Parathyroid adenoma (tissue), 2 donors: ENCODE measurements at regions not wholly inside any gene's neighbourhood (a gene's known extent, or its start where the extent isn't known, plus 50 kb on each side); places are given as distances from the start of the nearest gene placed in this dataset.

Experiments
- H2AFZ ChIP-seq: fragments of 300-600 bp; sonication (generic); one replicate; pipeline ENCODE4 v1.7.0; 2017; ENCODE audit warnings: antibody characterized with exemption, mild to moderate bottlenecking
- H3K27ac ChIP-seq: fragments of 300-600 bp; sonication (generic); one replicate; pipeline ENCODE4 v1.7.0; 2017
- H3K27me3 ChIP-seq: fragments of 300-600 bp; sonication (generic); one replicate; pipeline ENCODE4 v1.7.0; 2017; ENCODE audit warnings: low read length; ENCODE audit not compliant: control insufficient read depth, insufficient read depth
- H3K36me3 ChIP-seq: fragments of 300-600 bp; sonication (generic); one replicate; pipeline ENCODE4 v1.7.0; 2017; ENCODE audit warnings: low read length; ENCODE audit not compliant: control insufficient read depth, insufficient read depth
- H3K4me1 ChIP-seq: fragments of 300-600 bp; sonication (generic); one replicate; pipeline ENCODE4 v1.7.0; 2017; ENCODE audit warnings: control low read depth
- H3K4me2 ChIP-seq: fragments of 300-600 bp; sonication (generic); one replicate; pipeline ENCODE4 v1.7.0; 2017; ENCODE audit warnings: low read length
- H3K4me3 ChIP-seq: fragments of 300-600 bp; sonication (generic); one replicate; pipeline ENCODE4 v1.7.0; 2017; ENCODE audit warnings: low read depth, low read length
- H3K79me2 ChIP-seq: fragments of 300-600 bp; sonication (generic); one replicate; pipeline ENCODE4 v1.7.0; 2017; ENCODE audit warnings: control low read depth
- H3K9ac ChIP-seq: fragments of 300-600 bp; sonication (generic); one replicate; pipeline ENCODE4 v1.7.0; 2017; ENCODE audit warnings: mild to moderate bottlenecking
- H3K9me3 ChIP-seq: fragments of 300-600 bp; sonication (generic); one replicate; pipeline ENCODE4 v1.7.0; 2017; ENCODE audit warnings: low read length; ENCODE audit not compliant: control insufficient read depth
- TF ChIP-seq, protein P1 (sequence below): fragments of 300-600 bp; sonication (generic); IDR thresholded peaks from one replicate; pipeline ENCODE4 v1.7.0; 2017; ENCODE audit warnings: antibody characterized with exemption, mild to moderate bottlenecking
- donor health status: primary hyperparathyroidism.

DNA sequence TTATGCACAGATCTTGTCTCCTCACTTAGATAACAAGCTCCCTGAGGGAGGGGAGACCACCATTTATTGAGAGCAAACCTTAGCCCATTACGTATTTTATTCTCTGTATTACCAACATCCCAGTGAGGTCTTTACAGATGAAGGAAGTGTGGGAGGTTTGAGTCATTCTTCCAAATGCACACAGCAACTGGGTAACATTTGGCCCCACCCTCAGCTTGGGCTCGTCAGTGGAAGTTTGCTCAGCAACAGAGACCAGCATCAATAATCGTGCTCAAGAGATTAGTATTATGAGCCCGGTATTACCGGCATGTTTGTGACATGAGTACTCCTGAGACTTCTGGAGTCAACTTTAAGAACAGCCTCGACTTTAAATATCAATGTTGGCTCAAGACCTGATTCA lies 168.6 kb downstream of the ETAA1 start:
- H3K27me3 ChIP-seq: no peaks in the 10 kb centered on the region
- no peak overlapping the region for H3K27ac ChIP-seq

DNA sequence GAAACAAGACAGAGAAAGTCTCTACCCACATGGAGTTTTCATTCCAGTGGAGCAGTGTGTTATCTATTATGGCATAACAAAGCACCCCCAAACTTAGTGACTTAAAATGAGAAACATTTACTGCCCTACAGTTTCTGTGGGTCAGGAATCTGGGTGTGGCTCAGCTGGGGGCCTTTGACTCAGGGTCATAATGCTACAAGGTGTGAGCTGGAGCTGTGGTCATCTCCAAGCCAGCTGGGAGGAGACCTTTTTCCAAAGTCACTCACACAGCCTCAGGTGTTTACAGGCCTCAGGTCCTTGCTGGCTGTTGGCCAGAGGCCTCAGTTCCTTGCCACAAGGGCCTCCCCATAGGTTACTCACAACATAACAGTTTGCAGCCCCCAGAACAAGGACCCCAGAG lies 169.2 kb downstream of the ETAA1 start:
- TF ChIP-seq, protein P1, sequence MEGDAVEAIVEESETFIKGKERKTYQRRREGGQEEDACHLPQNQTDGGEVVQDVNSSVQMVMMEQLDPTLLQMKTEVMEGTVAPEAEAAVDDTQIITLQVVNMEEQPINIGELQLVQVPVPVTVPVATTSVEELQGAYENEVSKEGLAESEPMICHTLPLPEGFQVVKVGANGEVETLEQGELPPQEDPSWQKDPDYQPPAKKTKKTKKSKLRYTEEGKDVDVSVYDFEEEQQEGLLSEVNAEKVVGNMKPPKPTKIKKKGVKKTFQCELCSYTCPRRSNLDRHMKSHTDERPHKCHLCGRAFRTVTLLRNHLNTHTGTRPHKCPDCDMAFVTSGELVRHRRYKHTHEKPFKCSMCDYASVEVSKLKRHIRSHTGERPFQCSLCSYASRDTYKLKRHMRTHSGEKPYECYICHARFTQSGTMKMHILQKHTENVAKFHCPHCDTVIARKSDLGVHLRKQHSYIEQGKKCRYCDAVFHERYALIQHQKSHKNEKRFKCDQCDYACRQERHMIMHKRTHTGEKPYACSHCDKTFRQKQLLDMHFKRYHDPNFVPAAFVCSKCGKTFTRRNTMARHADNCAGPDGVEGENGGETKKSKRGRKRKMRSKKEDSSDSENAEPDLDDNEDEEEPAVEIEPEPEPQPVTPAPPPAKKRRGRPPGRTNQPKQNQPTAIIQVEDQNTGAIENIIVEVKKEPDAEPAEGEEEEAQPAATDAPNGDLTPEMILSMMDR: no peak
- H3K27ac ChIP-seq: no peak overlapping the region
- H3K4me3 ChIP-seq: no peak overlapping the region
- no peak overlapping the region for H3K9ac ChIP-seq
- H3K4me2 ChIP-seq: no peak overlapping the region
- no peaks in the 10 kb centered on the region for H3K4me1 ChIP-seq
- H3K36me3 ChIP-seq: no peaks in the 10 kb centered on the region
- no peak overlapping the region for H2AFZ ChIP-seq
- H3K9me3 ChIP-seq: no peaks in the 10 kb centered on the region
- H3K27me3 ChIP-seq: no peaks in the 10 kb centered on the region
- H3K79me2 ChIP-seq: no peaks in the 10 kb centered on the region

More for the DNA sequence above, 168.6 kb downstream of the ETAA1 start:
- H3K9ac ChIP-seq: no peak overlapping the region
- H2AFZ ChIP-seq: no peak overlapping the region
- no peaks in the 10 kb centered on the region for H3K9me3 ChIP-seq
- H3K4me2 ChIP-seq: no peak overlapping the region
- no peaks in the 10 kb centered on the region for H3K4me1 ChIP-seq
- no peaks in the 10 kb centered on the region for H3K36me3 ChIP-seq
- H3K4me3 ChIP-seq: no peak overlapping the region
- TF ChIP-seq, protein P1: no peak
- H3K79me2 ChIP-seq: no peaks in the 10 kb centered on the region

DNA sequence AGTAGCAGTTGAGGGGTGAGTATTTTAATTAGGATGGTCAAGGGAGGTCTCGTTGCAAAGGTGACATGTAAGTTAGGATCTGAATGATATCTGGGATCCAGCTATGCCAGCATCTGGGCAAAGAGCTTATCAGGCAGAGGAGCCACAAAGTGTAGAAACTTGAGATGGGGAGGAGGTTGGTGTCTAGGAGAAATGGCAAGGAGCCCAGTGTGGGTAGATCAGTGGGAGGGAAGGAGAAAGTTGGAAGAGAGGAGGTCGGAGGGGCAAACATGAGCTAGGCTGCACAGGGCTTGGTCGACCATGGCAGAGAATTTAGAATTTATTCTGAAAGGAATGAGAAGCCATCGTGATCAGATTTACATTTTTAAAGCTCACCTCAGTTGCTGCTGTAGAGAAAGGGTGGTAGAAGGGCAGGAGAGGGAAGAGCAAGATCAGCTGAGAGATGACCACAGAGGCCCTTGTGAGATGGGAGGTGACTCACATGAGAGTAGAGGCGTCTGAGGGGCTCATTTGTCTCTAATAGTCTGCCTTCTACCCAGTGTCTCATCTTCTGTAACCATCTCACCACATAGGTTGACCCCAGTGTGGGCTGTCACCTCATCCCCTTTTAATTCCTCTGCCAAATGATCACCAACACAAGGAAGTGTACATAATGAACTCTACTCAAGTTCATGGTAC lies 170.0 kb downstream of the ETAA1 start:
- Histone ChIP-seq H3K4me1 (no peaks in the 10 kb centered on the region), H3K27me3 (no peaks in the 10 kb centered on the region), H3K36me3 (no peaks in the 10 kb centered on the region), H3K27ac (no peak overlapping the region), H3K4me2 (no peak overlapping the region), H2AFZ (no peak overlapping the region), H3K4me3 (no peak overlapping the region), H3K9me3 (no peaks in the 10 kb centered on the region), H3K9ac (no peak overlapping the region), H3K79me2 (no peaks in the 10 kb centered on the region)
- TF ChIP-seq, protein P1: no peak

DNA sequence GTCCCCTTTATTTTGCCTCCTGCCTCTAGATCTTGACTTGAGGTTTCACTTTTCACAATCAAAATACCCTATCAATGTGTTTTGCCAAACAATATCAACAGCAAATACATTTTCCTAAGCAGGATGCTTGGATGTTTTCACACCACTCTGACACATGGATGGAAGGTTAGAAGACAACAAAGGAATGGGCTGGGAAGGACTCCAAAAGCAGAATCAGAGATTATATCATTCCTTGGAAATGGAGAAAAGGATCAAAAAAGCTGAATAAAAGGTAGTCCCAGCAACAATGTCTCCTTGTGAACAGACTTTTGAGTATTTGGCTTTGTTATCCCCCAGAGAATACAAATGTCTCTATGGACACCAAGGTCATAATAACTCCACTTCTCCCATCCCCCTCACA lies 170.8 kb downstream of the ETAA1 start:
- Histone ChIP-seq H3K27me3 (no peaks in the 10 kb centered on the region), H3K27ac (no peak overlapping the region), H3K9ac (no peak overlapping the region), H2AFZ (no peak overlapping the region), H3K79me2 (no peaks in the 10 kb centered on the region), H3K9me3 (no peaks in the 10 kb centered on the region), H3K4me2 (no peak overlapping the region), H3K4me1 (no peaks in the 10 kb centered on the region), H3K4me3 (no peak overlapping the region), H3K36me3 (no peaks in the 10 kb centered on the region)
- TF ChIP-seq, protein P1: no peak

DNA sequence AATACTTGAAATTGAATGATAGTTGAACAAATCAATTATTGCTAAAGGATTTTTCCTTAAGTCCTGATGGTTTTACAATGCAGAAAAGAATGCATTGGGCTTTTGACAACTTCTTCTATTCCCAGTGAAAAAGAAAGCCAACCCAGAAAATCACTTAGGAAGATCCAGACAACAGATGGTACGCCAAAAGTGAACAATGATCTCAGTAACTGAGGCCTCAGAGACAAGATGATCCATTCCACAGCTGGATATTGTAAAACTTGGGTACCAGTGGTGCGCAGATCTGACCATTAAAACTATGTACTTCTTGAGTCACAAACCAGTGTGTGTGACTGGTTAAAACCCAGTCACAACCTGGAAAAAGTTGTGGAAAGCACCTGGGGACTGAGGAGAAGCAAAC lies 173.5 kb downstream of the ETAA1 start:
- Histone ChIP-seq H3K79me2 (no peaks in the 10 kb centered on the region), H3K9ac (no peak overlapping the region), H3K9me3 (no peaks in the 10 kb centered on the region), H3K4me2 (no peak overlapping the region), H3K4me3 (no peak overlapping the region), H3K27ac (no peak overlapping the region), H2AFZ (no peak overlapping the region), H3K4me1 (no peaks in the 10 kb centered on the region), H3K27me3 (no peaks in the 10 kb centered on the region), H3K36me3 (no peaks in the 10 kb centered on the region)
- TF ChIP-seq, protein P1: no peak
